Astrocyte (in vitro differentiated cells and primary cell): ENCODE measurements at regions not wholly inside any gene's neighbourhood (a gene's known extent, or its start where the extent isn't known, plus 50 kb on each side); places are given as distances from the start of the nearest gene placed in this dataset.

Experiments used
- DNase-seq: peaks from one replicate; pipeline ENCODE4 v3.0.0-alpha.2; 2010; ENCODE audit warnings: low read depth
- FAIRE-seq: peaks from 2 replicates; lab custom pipeline; 2011; peaks lifted over from hg19 to GRCh38; lab: Jason Lieb, UNC
- H2AFZ ChIP-seq: 2 replicates; pipeline ENCODE4 v1.6.0; 2012; ENCODE audit warnings: low read depth, low read length, inconsistent platforms
- H3K27ac ChIP-seq: 2 replicates; pipeline ENCODE4 v1.5.1; 2011; ENCODE audit warnings: low read depth, low read length, inconsistent platforms
- H3K27me3 ChIP-seq: 2 replicates; pipeline ENCODE4 v1.6.0; 2011; ENCODE audit warnings: low read length, inconsistent platforms; ENCODE audit not compliant: insufficient read depth
- H3K36me3 ChIP-seq: 2 replicates; pipeline ENCODE4 v1.5.1; 2011; ENCODE audit warnings: low read length, inconsistent platforms; ENCODE audit not compliant: insufficient read depth
- H3K4me1 ChIP-seq: 2 replicates; pipeline ENCODE4 v1.5.1; 2011; ENCODE audit warnings: low read length, inconsistent platforms; ENCODE audit not compliant: insufficient read depth
- H3K4me2 ChIP-seq: 2 replicates; pipeline ENCODE4 v1.6.0; 2012; ENCODE audit warnings: low read length, inconsistent platforms
- H3K4me3 ChIP-seq: 2 replicates; pipeline ENCODE4 v1.5.1; 2011; ENCODE audit warnings: low read depth, mild to moderate bottlenecking, low read length, inconsistent platforms; ENCODE audit not compliant: insufficient read depth
- H3K79me2 ChIP-seq: 2 replicates; pipeline ENCODE4 v1.6.0; 2012; ENCODE audit warnings: mild to moderate bottlenecking, low read length, inconsistent platforms; ENCODE audit not compliant: insufficient read depth
- H3K9ac ChIP-seq: 2 replicates; pipeline ENCODE4 v1.6.0; 2012; ENCODE audit warnings: mild to moderate bottlenecking, low read length, inconsistent platforms
- H3K9me3 ChIP-seq: 2 replicates; pipeline ENCODE4 v1.5.1; 2012; ENCODE audit warnings: low read depth, mild to moderate bottlenecking, low read length, inconsistent platforms; ENCODE audit not compliant: insufficient read depth
- H4K20me1 ChIP-seq: 2 replicates; pipeline ENCODE4 v1.6.0; 2012; ENCODE audit warnings: low read length, inconsistent platforms; ENCODE audit not compliant: insufficient read depth
- H3K27ac Mint-ChIP-seq: one replicate; pipeline ENCODE4 v1.8.0; 2021; ENCODE audit warnings: mild to moderate bottlenecking, mixed read lengths; ENCODE audit not compliant: unreplicated experiment
- H3K27me3 Mint-ChIP-seq: one replicate; pipeline ENCODE4 v1.8.0; 2021; ENCODE audit warnings: low read depth, mixed read lengths; ENCODE audit not compliant: unreplicated experiment
- H3K36me3 Mint-ChIP-seq: one replicate; pipeline ENCODE4 v1.8.0; 2021; ENCODE audit warnings: low read depth, mixed read lengths; ENCODE audit not compliant: unreplicated experiment
- H3K4me1 Mint-ChIP-seq: one replicate; pipeline ENCODE4 v1.8.0; 2021; ENCODE audit warnings: low read depth, mixed read lengths; ENCODE audit not compliant: unreplicated experiment
- H3K4me3 Mint-ChIP-seq: one replicate; pipeline ENCODE4 v1.8.0; 2021; ENCODE audit warnings: mild to moderate bottlenecking, moderate library complexity, mixed read lengths; ENCODE audit not compliant: unreplicated experiment
- H3K9me3 Mint-ChIP-seq: one replicate; pipeline ENCODE4 v1.8.0; 2021; ENCODE audit warnings: mild to moderate bottlenecking, mixed read lengths; ENCODE audit not compliant: unreplicated experiment
- EZH2 ChIP-seq: IDR thresholded peaks from 2 replicates; pipeline ENCODE4 v1.6.1; 2012; ENCODE audit warnings: mild to moderate bottlenecking, low read length, inconsistent platforms; ENCODE audit not compliant: insufficient read depth
- TF ChIP-seq, protein P1 (sequence below): IDR thresholded peaks from 2 replicates; pipeline ENCODE4 v1.5.1; 2011; ENCODE audit warnings: low read depth, mild to moderate bottlenecking, inconsistent platforms, low read length, moderate library complexity; ENCODE audit not compliant: insufficient read depth

DNA sequence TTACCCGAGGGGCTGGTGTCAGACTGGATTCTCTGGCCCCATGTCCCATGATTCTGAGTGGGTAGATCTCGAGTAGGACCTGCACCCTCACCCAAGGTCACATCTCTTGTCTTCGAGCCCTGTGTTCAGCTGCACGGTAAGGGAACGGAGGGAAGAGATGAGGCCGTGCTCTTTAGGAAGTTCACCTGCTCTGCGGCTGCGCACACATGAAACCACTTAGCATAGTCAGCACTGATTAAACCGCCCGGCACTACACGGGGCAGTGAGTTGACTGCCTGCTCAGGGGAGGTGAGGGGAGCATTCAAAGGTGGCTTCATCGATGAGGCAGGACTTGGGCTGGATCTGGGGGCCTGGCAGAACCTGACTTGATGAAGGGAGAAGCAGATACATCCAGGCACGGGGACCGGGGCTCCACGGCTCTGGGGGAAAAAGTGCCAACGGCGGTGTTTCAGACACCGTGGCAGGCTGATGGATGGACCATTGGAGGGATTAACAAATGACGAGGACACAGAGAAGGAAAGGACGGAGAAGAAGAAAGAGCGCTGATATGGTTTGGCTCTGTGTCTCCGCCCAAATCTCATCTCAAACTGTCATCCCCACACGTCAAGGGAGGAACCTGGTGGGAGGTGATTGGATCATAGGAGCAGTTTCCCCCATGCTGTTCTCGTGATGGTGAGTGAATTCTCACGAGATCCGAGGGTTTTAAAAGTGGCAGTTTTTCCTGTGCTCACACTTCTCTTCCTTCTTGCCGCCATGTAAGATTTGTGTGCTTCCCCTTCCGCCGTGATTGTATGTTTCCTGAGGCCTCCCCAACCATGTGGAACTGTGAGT, 248.6 kb downstream of the CYP26B1 start:
- Histone ChIP-seq H3K9ac (no peak overlapping the region), H3K4me2 (no peak overlapping the region), H2AFZ (no peak overlapping the region), H3K27ac (no peak overlapping the region), H3K4me1 (no peaks in the 10 kb centered on the region), H3K9me3 (peaks cover 6% of the 10 kb centered on the region), H3K36me3 (no peaks in the 10 kb centered on the region), H3K4me3 (no peak overlapping the region), H4K20me1 (no peaks in the 10 kb centered on the region), H3K27me3 (peaks cover 2% of the 10 kb centered on the region), H3K79me2 (no peaks in the 10 kb centered on the region)
- Mint-ChIP-seq H3K9me3 (peaks cover 19% of the 10 kb centered on the region), H3K4me3 (no peak overlapping the region), H3K36me3 (peaks cover 1% of the 10 kb centered on the region), H3K27me3 (peaks cover 57% of the 10 kb centered on the region), H3K27ac (peak overlapping the region; percentile 5), H3K4me1 (no peaks in the 10 kb centered on the region)
- no peak for FAIRE-seq
- no peak for TF ChIP-seq EZH2
- TF ChIP-seq, protein P1, sequence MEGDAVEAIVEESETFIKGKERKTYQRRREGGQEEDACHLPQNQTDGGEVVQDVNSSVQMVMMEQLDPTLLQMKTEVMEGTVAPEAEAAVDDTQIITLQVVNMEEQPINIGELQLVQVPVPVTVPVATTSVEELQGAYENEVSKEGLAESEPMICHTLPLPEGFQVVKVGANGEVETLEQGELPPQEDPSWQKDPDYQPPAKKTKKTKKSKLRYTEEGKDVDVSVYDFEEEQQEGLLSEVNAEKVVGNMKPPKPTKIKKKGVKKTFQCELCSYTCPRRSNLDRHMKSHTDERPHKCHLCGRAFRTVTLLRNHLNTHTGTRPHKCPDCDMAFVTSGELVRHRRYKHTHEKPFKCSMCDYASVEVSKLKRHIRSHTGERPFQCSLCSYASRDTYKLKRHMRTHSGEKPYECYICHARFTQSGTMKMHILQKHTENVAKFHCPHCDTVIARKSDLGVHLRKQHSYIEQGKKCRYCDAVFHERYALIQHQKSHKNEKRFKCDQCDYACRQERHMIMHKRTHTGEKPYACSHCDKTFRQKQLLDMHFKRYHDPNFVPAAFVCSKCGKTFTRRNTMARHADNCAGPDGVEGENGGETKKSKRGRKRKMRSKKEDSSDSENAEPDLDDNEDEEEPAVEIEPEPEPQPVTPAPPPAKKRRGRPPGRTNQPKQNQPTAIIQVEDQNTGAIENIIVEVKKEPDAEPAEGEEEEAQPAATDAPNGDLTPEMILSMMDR, result no peak
- DNase-seq, result no peak

DNA sequence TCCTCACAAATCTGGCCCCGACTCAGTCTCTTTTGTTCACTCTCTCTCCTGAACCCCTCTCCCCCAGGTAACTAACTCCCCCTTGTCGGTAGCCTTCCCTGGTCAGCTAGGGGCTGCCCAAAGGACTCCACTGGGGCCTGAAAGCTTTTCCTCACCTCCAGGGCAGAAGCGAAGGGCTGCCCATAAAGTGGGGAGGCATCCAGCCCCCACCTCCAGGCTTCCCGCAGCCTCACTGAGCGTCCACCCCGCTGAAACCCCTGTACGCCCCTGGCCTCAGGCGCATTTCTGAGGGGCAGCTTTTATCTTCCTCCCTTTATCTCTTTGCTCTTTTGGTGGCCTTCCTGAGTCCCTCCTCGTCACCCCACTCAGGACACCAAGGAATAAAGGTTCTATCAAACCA, 249.3 kb downstream of the CYP26B1 start:
- no peak for DNase-seq
- Histone ChIP-seq H3K4me3 (no peak overlapping the region), H3K9ac (no peak overlapping the region), H3K27ac (no peak overlapping the region), H3K27me3 (peaks cover 2% of the 10 kb centered on the region), H2AFZ (no peak overlapping the region), H3K4me1 (no peaks in the 10 kb centered on the region), H3K36me3 (no peaks in the 10 kb centered on the region), H3K79me2 (no peaks in the 10 kb centered on the region), H3K4me2 (no peak overlapping the region), H3K9me3 (peaks cover 6% of the 10 kb centered on the region), H4K20me1 (no peaks in the 10 kb centered on the region)
- no peaks in the 10 kb centered on the region for H3K4me1 Mint-ChIP-seq
- peaks cover 19% of the 10 kb centered on the region for H3K9me3 Mint-ChIP-seq
- peaks cover 1% of the 10 kb centered on the region for H3K36me3 Mint-ChIP-seq
- H3K4me3 Mint-ChIP-seq, result no peak overlapping the region
- peak overlapping the region; percentile 5 for H3K27ac Mint-ChIP-seq
- no peak for TF ChIP-seq EZH2
- TF ChIP-seq, protein P1, result no peak
- FAIRE-seq, result no peak
- peaks cover 59% of the 10 kb centered on the region for H3K27me3 Mint-ChIP-seq

DNA sequence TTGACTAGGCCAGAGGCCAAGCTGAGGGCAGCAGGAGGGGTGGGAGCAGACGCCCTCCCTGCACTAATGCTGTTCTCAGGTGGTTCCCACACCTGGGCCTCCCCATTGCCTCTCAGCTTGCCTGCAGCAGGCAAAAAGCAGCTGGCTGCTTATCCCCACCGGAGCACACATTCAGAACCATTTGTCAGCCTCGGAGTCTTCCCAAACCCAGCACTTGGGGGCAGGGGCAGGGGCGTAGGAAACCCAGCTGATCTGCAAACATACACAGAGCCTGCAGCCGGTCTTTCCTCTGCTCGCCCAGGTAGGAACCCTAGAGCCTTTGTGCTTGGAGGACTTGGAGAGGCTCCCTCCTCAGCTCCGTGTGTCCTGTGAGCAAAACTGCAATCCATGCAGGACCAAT, 249.8 kb downstream of the CYP26B1 start:
- DNase-seq (no peak), FAIRE-seq (no peak)
- peaks cover 6% of the 10 kb centered on the region for H3K9me3 ChIP-seq
- H3K4me3 Mint-ChIP-seq, result no peak overlapping the region
- no peaks in the 10 kb centered on the region for H3K36me3 ChIP-seq
- H3K27me3 Mint-ChIP-seq, result peaks cover 61% of the 10 kb centered on the region
- peaks cover 2% of the 10 kb centered on the region for H3K27me3 ChIP-seq
- H4K20me1 ChIP-seq, result no peaks in the 10 kb centered on the region
- H3K36me3 Mint-ChIP-seq, result peaks cover 1% of the 10 kb centered on the region
- peaks cover 19% of the 10 kb centered on the region for H3K9me3 Mint-ChIP-seq
- no peak overlapping the region for H3K9ac ChIP-seq
- no peak overlapping the region for H3K4me3 ChIP-seq
- no peaks in the 10 kb centered on the region for H3K4me1 ChIP-seq
- H3K79me2 ChIP-seq, result no peaks in the 10 kb centered on the region
- TF ChIP-seq, protein P1, result no peak
- TF ChIP-seq EZH2, result no peak
- no peak overlapping the region for H3K4me2 ChIP-seq
- no peak overlapping the region for H3K27ac Mint-ChIP-seq
- H3K4me1 Mint-ChIP-seq, result no peaks in the 10 kb centered on the region
- H2AFZ ChIP-seq, result no peak overlapping the region
- no peak overlapping the region for H3K27ac ChIP-seq
